C4-2B (cell line): ENCODE measurements at regions not wholly inside any gene's neighbourhood (a gene's known extent, or its start where the extent isn't known, plus 50 kb on each side); places are given as distances from the start of the nearest gene placed in this dataset.

Experiments used
- CTCF ChIP-seq: fragments of 450-650 bp; conservative IDR thresholded peaks from 2 replicates; pipeline ENCODE4 v1.5.1; 2017; ENCODE audit warnings: mild to moderate bottlenecking
- ZFX ChIP-seq: fragments of 450-650 bp; IDR thresholded peaks from 2 replicates; pipeline ENCODE4 v1.6.1; 2017

GRCh38 chr2:51268191-51268590 lies 236.3 kb upstream of the NRXN1 start:
- TF ChIP-seq CTCF (no peak), ZFX (no peak)
